ENCODE measurements at regions not wholly inside any gene's neighbourhood (a gene's known extent, or its start where the extent isn't known, plus 50 kb on each side); places are given as distances from the start of the nearest gene placed in this dataset.

DNA sequence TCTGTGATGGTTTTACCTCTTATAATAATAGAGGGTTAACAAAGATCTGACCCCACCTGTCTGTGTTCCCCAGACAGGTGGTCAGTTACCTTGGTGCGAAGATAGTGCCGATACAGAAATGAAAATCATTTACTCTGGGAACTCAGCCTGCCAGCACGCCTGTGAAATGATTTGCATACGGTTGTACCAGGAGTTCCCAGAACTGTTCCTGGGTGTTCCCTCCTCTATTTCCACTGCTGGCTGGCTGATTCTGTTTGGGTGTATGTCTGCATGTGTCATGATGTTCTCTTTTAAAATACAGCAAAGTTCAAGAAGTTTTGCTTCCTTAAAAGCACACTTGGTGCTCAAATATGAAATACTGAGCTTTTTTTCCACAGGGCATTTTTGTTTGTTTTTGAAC lies 527.1 kb downstream of the FGF9 start:
- DNase-seq = no peak

DNA sequence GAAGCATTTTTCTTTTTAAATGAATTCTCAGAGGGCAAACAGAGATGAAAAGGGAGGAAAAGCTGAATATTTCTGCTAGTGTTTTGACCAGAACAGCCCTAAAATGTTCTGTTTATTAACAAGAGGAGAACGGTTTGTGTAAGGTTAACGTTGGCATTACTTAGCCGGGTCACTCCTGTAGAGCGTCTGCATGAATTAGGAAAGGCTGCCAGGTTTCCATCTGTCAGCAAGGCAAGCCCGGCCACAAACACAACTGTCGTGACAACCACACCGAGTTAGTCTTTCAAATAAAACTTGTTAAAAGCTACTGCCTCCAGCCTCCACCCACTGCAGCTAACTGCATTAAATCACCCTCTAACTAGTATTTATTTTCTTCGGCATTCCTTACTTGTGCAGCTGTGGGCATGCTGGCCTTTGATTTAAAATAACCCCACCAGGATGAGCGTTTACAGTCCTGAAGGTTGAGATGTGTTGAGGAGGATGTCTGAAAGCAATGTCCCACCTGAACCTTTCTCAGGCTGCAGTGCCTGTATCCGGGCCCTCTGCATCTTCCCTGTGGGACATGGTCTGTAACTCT lies 527.9 kb downstream of the FGF9 start:
- no peak for DNase-seq

DNA sequence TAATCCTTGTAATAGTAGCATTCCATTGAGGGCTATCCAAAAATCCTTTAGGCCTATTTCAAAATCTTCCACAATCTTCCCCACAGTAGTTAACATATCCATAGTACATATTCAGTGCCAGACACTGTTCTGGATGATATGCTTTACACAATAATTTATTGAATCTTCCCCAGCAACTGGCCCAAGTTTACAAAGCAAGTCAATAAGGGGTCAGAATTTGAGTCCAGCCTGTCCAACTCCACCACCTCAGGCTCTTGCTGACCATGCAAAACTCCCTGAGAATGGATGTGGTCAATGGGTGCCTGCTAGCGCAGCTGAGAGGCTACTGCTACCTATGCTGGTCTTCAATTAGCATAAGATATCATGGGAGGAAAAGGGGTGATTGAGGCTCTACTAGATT lies 529.6 kb downstream of the FGF9 start:
- no peak for DNase-seq

DNA sequence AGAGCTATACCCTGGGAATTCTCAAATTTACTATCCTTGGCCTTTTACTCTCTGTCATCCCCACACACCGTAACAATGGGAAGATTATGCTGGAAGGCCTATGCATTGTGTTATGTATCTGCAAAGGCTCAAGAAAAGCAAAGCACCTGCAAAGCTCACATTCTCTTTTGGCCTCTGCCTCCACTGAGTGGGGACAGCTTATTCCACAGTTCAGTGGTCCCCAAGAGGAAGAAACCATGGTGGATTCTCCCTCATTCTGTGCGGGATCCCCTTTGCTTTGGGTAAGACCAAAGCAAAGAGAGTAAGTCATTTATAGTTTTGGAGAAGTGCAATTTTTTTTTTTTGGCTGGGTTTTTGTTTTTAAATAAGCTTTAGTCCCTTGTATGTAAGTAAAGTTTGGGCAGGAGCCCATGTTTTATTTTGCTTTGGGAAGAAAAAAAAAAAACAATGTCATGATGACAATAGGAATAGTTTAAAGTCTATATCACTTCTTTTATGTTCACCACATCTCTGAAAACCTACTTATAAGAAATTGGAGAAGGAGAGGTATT lies 530.6 kb downstream of the FGF9 start:
- no peak for DNase-seq

DNA sequence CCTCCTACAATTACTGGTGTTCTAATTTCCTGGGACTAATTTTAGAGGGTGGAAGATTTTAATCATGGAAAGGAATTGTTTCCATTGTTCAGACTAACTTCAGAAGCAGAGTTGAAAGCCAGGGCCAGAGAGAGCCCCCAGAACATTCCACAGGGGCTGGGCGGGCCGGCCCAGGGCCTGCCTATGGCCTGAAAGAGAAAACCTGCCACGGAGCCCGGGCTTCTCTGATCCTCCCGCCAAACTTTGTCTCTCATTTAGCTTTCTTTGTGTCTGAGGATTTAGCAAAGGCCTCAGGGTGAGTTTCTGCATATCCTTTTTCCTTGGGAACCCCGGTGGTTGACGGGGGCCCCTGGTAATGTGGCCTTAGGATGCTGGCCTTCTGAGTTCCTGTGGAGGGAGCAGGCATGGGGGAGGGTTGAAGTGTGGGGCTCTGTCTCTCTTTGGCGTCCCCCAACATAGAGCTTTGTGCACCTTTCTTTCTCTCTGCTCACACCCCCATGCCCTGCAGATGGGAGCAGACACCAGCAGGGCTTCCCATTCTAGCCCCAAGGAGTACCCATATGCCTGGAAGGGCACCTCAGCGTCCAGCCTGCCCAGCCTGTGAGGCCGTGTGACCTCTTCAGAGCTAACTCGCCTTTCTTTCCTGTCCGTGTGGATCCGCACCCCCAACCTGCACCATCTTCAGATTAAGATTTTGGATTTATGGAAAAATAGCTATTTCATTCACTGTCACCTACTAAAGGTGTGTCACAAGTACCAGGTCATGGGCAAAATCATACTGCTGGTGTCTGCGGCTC lies 539.5 kb downstream of the FGF9 start:
- DNase-seq = no peak

DNA sequence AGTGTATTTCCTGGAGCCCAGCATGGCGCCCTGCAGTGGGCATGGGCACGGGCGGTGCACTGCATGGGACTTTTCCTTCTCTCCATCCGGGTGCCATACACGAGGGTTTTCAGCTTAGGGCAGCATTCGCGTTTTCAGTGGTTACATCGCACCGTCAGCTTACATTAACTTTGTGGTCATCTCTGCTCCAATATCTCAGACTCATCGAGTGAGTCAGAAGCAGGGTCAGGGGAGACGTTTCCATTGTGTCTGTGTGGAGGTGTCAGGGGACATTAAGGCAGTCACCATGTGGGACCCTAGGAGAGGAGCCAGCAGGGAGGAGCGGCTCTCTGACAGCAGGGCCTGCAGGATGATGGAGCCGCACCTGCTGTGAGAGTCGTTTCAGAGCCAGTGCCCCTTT lies 541.0 kb downstream of the FGF9 start:
- DNase-seq = no peak

DNA sequence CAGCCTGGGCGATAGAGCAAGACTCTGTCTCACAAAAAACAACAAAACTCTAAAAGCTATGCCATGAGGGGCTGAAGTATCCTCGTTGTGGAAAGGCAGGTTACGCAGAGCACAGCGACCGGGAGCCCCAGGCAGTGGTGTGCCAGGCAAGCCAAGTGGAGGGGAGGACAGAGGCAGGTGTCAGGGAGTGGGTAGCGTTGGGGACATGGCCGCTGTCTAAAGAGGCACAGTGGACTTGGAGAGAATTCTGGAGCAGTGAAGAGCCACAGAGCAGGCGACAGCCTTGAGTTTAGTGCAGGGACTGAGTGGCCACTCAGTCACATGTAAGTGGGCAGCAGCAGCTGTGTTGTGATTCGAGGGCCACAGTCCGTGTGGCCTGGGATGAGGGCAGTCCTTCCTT lies 541.7 kb downstream of the FGF9 start:
- no peak for DNase-seq

DNA sequence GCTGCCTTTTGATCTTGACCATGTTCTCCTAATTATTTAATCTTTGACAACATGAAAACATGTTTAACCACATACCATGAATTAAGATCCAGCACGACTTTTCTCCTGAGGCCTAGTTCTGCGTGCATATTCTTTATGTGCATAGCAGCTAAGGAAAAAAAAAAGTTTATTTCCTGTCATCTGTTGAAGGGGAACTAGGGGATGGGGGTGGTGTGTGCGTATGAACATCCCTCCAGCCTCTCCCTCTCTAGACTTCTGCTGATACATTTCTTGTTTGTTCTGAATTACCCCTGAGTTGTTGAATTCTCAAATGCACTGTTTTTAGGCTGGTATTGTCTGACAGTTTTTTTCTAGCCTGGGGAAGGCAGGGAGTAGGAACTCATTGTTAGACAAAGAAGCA lies 543.3 kb downstream of the FGF9 start:
- no peak for DNase-seq

DNA sequence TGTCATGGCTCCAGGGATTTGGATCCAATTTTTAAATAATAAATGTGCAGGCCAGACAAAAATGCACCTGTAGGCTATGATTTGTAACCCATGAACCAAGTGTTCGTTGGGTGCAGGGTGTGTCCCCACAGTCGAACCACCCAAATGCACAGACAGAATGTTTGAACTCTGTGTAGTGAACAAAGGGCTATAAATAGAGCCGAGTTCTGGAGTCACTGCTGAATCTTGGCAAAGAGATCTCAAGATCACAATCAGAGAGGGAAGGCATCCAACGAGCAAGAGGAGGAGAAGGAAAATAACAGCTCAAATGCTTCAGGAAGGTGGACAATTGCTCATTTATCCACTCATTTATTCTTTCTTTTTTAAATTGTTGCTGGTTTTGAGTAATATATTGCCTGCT lies 547.9 kb downstream of the FGF9 start:
- DNase-seq = no peak

DNA sequence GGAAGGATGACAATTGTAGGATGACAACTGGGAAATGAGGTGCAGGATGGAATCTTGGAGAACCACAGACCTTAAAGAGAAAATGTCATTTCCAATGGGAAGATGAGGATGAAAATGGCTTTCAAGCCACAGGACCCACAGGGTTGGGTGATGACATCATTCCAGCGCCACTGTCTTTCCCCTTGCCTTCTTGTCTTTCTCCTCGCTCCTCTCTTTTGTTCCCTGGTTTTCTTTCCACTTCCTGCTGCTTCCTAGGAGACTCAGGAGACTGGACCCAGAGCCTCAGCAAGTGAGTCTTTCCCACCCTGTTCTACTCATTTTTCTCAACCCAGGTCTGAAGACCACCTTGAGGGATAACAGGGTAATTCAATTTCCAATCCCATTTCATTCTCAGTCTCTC lies 548.8 kb downstream of the FGF9 start:
- DNase-seq = no peak

DNA sequence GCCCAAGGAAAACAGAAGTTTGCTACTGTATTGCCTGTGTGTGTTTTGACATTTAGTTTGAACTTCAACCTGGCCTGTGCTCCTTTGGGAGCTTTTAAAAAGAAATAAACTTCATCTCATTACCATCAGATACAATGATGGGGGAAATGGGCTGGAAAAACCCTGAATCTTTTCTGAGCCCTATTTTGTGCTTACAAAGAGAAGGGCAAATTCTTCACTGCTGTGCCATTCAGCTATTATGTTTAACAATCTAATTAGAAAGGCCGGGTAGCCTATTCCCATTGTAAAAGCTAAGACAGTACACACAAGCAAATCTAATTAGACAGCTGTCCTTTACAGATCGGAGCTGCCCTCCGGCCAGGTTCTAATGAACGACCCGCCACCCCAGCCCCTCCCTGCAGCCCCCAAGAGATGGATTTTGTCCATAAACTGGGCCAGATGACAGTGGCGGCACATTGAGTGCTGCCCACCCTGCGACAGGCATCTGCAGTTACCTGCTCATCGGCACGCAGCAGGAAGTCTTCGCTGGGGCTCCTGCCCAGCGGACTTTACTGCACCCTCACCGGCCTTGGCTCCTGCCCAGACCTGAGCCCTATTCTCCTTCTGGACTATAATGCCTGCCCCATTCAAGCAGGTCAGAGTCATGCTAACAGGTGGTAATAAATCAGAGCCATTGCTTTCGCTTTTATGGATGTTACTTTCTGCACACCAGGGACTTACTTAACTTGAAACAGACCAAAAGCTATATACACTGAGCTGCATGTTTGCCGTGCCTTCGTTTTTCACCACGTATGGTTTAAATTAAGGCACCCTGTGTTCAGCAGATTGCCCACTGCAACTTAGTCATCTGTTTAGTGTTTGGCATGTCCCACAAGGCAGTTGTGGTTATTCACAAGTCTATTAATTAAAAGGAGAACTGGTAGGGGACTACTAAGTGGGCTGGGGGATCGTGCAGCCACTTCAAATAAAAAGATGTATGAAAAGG lies 549.6 kb downstream of the FGF9 start:
- DNase-seq = no peak

DNA sequence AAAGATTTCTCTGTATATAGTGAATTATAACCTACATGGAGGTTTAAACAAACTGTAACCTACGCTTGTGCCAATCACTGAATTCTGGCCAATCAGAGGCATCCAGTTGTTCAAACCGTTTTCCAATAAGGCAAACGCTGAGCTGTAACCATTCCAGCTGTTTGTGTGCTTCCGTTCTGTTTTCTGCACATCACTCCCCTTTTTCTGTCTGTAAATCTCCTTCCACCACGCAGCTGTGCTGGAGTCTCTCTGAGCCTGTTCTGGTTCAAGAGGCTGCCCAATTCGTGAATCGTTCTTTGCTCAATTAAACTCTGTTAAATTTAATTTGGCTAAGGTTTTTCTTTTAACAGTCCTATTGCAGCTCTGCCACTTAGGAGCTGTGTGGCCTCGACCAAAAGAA lies 552.5 kb downstream of the FGF9 start:
- DNase-seq = no peak

DNA sequence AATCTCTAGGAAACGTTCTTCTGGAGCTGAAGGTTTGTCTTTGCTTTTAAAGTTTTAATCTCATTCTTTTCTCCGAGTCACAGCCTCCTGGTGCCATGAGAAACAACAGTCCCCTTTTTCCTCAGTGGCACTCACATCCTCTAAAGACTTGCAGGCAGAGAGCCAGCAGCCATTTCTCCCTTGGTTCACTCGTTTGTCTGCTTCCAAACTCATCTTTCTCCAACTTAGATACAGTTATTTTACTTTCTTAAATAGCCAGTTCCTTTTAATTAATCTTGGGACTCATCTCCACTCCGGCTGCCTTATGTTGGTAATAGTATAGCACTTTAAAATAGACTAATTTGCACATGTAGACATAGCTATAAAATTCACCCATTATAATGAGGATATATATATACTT lies 555.2 kb downstream of the FGF9 start:
- no peak for DNase-seq

DNA sequence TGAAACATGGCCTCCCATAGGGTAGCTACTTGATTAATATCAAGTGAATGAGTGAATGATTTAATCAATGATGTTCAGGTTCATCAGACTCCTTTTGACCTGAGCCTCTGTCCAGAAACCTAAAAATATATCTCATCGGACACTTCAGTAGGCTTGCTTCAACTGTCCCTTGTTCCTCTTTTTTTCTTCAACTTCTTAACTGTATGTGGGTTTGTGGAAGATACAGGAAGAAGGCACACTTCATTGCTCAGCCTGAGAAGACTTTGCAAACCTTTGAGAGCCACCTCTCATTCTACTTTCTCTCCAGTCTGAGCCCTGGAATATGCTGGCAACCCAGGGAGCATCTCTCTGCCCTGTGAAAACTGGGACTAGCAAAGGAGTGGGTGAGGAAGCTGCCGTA lies 557.0 kb downstream of the FGF9 start:
- DNase-seq = no peak

DNA sequence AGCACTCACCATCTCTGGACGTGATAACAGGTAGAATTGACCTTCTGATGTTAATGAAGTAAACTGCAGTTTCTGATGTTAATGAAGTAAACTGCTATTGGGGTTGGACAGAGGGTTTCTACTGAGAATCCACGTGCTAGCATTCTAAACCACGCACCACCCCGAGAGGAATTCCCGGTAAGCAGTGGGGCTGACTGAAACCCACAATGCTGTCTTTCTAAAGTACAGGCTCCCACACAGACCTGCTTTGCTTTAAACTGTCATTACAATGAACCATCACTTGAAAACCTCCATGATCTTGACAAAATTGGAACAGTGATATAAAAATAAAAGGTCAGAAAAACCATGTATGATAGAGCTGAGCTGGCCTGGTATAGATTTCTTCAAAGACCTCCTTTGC lies 559.0 kb downstream of the FGF9 start:
- no peak for DNase-seq

DNA sequence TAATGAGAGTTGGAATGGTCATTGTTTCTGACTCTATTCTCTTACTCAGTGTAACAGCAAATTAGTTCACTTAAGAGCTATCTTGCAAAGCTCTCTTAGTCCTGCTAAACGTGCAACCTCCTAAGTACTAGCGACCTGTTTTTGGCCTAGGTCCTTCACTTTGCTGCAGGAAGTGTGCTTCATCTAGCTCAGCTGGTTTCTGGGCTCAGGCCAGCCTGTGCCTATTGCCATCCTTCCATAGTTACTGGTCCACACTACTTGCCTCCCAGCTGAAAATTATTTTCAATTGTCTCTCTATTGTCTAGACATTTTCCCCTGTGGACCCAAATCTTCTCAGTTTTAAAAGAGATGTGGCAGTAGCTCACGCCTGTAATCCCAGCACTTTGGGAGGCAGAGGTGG lies 561.3 kb downstream of the FGF9 start:
- no peak for DNase-seq

DNA sequence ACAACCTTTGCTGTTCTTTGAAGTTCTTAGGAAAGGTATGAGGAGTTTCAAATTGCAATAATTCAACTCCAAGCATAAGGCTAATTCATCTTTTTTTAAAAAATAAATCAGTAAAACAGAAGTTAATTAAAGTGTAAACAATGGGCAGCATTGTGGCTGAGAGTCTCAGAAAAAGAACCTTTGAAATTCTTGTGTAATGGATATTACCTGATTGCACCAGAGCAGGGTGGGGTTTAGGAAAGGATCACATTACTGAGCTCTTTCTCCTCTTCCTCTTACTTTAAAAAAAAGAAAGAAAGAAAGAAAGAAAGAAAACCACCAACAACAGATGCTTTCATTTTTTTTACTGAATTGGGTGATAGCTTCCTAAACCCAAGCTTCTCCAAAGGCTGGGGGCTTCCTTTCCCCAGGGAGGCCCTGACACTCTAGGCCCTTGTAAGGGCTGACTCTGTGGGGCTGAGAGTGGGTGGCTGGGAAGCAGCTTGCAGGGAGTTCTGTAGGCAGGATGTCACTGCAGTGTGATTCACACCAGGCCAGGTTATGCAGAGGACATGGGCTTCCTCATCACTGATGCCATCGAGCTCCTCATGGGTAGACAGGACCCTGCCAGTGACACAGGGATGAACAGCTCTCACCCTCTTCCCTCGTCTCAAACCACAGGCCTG lies 564.5 kb downstream of the FGF9 start:
- no peak for DNase-seq

DNA sequence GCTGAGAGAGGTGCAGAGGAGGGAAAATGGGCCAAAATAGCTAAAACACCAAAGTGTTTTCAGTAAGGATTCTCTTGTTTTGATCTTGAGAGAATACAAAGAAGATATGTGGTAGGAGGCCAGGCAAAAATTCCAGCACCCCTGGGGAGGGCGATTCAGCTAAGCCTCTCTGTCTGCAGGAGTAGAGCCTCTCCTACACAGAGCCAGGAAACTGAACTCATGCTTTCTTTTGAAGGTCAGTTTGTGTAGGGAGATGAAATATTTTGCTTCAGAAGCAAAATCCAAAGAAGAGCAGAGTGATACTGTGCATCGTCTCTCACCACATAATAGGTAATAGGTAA lies 565.0 kb downstream of the FGF9 start:
- no peak for DNase-seq

DNA sequence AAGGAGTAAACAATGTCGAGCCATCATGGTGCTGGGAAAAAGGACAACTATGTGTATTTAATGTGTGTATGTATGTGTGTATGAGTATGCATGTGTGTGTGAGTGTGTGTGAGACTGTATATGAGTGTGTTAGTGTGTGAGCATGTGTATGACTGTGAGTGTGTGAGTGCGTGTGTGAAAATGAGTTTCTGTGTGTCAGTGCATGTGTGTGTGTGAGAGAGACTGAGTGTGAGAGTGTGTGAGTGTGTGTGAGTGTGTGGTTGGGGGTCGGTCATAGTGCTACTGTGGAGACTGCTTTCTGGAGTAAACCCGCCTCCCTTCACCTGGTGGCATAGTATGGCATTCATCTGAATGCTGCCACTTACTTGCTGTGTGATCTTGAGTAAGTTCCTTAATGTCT lies 567.4 kb downstream of the FGF9 start:
- no peak for DNase-seq

DNA sequence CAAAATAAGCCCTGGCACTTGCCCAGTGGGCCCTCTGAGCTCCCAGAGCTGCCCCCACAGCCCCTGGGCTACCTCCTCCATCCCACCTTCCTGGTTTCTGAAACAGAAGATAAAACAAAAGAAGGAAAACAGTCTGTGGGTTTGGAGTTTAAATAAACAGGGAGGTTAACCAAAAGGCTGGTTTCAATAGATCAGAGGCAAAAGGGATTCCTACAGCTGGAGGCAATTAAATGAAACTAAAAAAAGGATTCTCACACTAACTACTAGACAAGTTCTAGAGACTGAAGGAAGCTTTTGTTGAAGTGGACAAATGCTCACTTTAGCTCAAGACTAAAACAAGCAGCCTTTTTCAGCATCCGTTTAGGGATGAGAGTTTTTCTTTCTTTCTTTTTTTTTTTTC lies 569.8 kb downstream of the FGF9 start:
- DNase-seq = no peak

DNA sequence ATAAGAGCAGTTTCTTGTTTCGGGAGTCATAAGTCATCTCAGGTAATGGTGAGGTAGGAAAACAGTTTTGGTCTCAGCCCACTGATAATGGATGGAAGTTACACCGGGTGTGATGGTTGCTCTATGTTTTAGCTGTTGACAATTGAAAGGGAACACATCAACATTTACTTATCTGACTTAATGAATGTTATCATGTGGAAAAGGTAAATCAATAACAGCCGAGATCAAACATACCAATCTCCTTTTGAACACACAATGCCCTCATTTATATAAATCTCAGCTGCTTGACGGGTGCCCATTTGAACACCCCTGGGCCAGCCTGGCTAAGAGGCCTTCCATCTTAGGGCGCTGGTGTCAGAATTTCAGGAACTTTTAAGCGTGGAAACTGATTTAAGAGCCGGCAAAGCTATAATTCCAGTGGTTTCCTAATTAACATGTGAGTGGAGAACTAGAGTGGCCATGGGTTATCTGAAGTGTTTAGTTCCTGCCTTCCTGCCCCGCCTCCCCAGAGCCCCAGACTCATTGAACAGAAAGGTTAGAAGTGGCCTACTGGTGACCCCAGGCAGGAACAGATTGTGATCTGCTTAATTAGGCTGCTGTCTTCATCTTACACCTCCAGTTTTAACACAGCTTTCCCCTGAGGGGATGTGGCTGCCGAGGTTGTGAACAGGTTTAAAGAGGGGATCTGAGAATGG lies 572.7 kb downstream of the FGF9 start:
- DNase-seq = no peak

DNA sequence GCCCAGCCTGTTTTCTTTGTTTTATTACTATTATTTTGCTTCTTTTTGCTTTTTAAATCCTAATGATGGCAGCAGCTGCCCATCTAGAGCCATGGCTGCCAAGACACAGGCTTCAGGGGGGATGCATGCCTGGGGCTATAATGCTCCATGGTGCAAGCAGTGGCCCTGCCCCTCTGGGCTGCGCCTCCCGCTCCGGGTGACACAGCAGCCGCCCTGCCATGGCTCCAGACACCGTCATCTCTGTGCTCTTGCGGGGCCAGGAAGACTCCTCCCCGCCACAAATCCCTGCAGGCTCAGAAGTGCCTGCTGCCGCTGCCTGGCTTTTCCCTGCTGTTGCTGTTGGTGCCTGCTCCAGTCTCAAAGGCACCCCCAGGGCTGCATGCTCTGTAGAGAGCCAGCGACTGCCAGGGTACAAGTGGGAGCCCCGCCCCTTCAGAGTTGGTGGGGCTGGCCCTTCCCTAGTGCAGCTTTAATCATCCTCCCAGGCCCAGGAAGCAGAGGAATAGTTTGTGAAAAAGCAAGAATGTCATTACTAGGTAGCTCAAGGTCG lies 581.5 kb downstream of the FGF9 start:
- no peak for DNase-seq

Data from activated naive CD4-positive, alpha-beta T cell treated with anti-CD3 and anti-CD28 coated beads, Interleukin-2, amount 50 U/mL, for 16 hours (primary cell).